H9 (cell line): ENCODE measurements at regions not wholly inside any gene's neighbourhood (a gene's known extent, or its start where the extent isn't known, plus 50 kb on each side); places are given as distances from the start of the nearest gene placed in this dataset.

Experiments
- DNase-seq: peaks from one replicate; pipeline ENCODE4 v3.0.0-alpha.2; 2017
- H2AFZ ChIP-seq: one replicate; pipeline ENCODE4 v1.6.1; 2013; ENCODE audit warnings: mild to moderate bottlenecking, low read length, control low read depth, moderate library complexity
- H2AK5ac ChIP-seq: 2 replicates; pipeline ENCODE4 v1.6.1; 2013; ENCODE audit warnings: low read length, control low read depth, mixed read lengths; ENCODE audit not compliant: insufficient read length
- H2BK120ac ChIP-seq: one replicate; pipeline ENCODE4 v1.6.1; 2013; ENCODE audit warnings: low read depth, mild to moderate bottlenecking, low read length, control low read depth, inconsistent platforms; ENCODE audit not compliant: poor library complexity, severe bottlenecking
- H2BK12ac ChIP-seq: 2 replicates; pipeline ENCODE4 v1.6.1; 2013; ENCODE audit warnings: low read length, control low read depth, mixed read lengths, low read depth; ENCODE audit not compliant: insufficient read length
- H2BK15ac ChIP-seq: 2 replicates; pipeline ENCODE4 v1.6.1; 2013; ENCODE audit warnings: low read depth, low read length, control low read depth
- H2BK20ac ChIP-seq: one replicate; pipeline ENCODE4 v1.6.1; 2013; ENCODE audit warnings: low read depth, mild to moderate bottlenecking, low read length, control low read depth, inconsistent platforms; ENCODE audit not compliant: poor library complexity, severe bottlenecking
- H2BK5ac ChIP-seq: 2 replicates; pipeline ENCODE4 v1.6.1; 2013; ENCODE audit warnings: low read length, control low read depth, mixed read lengths; ENCODE audit not compliant: insufficient read length
- H3K14ac ChIP-seq: 2 replicates; pipeline ENCODE4 v1.6.1; 2013; ENCODE audit warnings: low read length, control low read depth; ENCODE audit not compliant: insufficient read depth
- H3K18ac ChIP-seq: 2 replicates; pipeline ENCODE4 v1.6.1; 2013; ENCODE audit warnings: low read depth, mild to moderate bottlenecking, mixed read lengths, low read length, control low read depth; ENCODE audit not compliant: insufficient read length
- H3K23ac ChIP-seq: 2 replicates; pipeline ENCODE4 v1.6.1; 2013; ENCODE audit warnings: low read length, control low read depth, mixed read lengths, low read depth; ENCODE audit not compliant: insufficient read length
- H3K23me2 ChIP-seq: 2 replicates; pipeline ENCODE4 v1.6.1; 2013; ENCODE audit warnings: low read depth, mild to moderate bottlenecking, mixed read lengths, low read length, control low read depth; ENCODE audit not compliant: insufficient read length, poor library complexity, severe bottlenecking
- H3K27ac ChIP-seq: 2 replicates; pipeline ENCODE4 v1.5.1; 2013; ENCODE audit warnings: low read length, control low read depth, mixed read lengths, low read depth; ENCODE audit not compliant: insufficient read length
- H3K27me3 ChIP-seq: 2 replicates; pipeline ENCODE4 v1.6.1; 2013; ENCODE audit warnings: low read length, control low read depth, inconsistent platforms; ENCODE audit not compliant: insufficient read depth
- H3K4ac ChIP-seq: 2 replicates; pipeline ENCODE4 v1.6.1; 2013; ENCODE audit warnings: low read depth, mild to moderate bottlenecking, control low read depth, inconsistent platforms, low read length, moderate library complexity
- H3K4me1 ChIP-seq: 2 replicates; pipeline ENCODE4 v1.6.1; 2013; ENCODE audit warnings: low read length, control low read depth, inconsistent platforms; ENCODE audit not compliant: insufficient read depth
- H3K4me2 ChIP-seq: 2 replicates; pipeline ENCODE4 v1.6.1; 2013; ENCODE audit warnings: low read length, control low read depth, mixed read lengths; ENCODE audit not compliant: insufficient read length, insufficient read depth
- H3K56ac ChIP-seq: 2 replicates; pipeline ENCODE4 v1.6.1; 2013; ENCODE audit warnings: low read depth, mild to moderate bottlenecking, mixed read lengths, low read length, control low read depth; ENCODE audit not compliant: insufficient read length
- H3K79me1 ChIP-seq: 2 replicates; pipeline ENCODE4 v1.6.1; 2013; ENCODE audit warnings: low read depth, mild to moderate bottlenecking, moderate library complexity, low read length, control low read depth, inconsistent platforms; ENCODE audit not compliant: insufficient read depth, poor library complexity, severe bottlenecking
- H3K79me2 ChIP-seq: 2 replicates; pipeline ENCODE4 v1.6.1; 2013; ENCODE audit warnings: low read length, control low read depth, inconsistent platforms; ENCODE audit not compliant: insufficient read depth
- H3K9ac ChIP-seq: 2 replicates; pipeline ENCODE4 v1.6.1; 2013; ENCODE audit warnings: low read length, control low read depth, mixed read lengths; ENCODE audit not compliant: insufficient read length; ENCODE audit errors: extremely low read depth
- H3K9me3 ChIP-seq: one replicate; pipeline ENCODE4 v1.6.1; 2013; ENCODE audit warnings: low read depth, low read length, inconsistent platforms; ENCODE audit not compliant: control insufficient read depth
- H3T11ph ChIP-seq: one replicate; pipeline ENCODE4 v1.6.1; 2013; ENCODE audit warnings: mild to moderate bottlenecking, low read length, control low read depth, inconsistent platforms
- H4K20me1 ChIP-seq: one replicate; pipeline ENCODE4 v1.6.1; 2013; ENCODE audit not compliant: control insufficient read depth, insufficient read length, insufficient read depth
- H4K5ac ChIP-seq: 2 replicates; pipeline ENCODE4 v1.6.1; 2013; ENCODE audit warnings: low read depth, mild to moderate bottlenecking, mixed read lengths, low read length, control low read depth; ENCODE audit not compliant: insufficient read length
- H4K8ac ChIP-seq: replicated peaks from 2 replicates; pipeline ENCODE4 v1.6.1; 2013; ENCODE audit warnings: low read length, control low read depth, mixed read lengths, low read depth; ENCODE audit not compliant: insufficient read length
- H4K91ac ChIP-seq: 2 replicates; pipeline ENCODE4 v1.6.1; 2013; ENCODE audit warnings: low read depth, mild to moderate bottlenecking, moderate library complexity, mixed read lengths, low read length, control low read depth; ENCODE audit not compliant: insufficient read length
- H3K27ac Mint-ChIP-seq, 3 experiments: 2 replicates in 2 of 3; 3 replicates in 1 of 3; pipeline ENCODE4 v1.8.0; 2020 to 2021; ENCODE audit warnings: mixed read lengths in 3 of 3, mild to moderate bottlenecking in 1 of 3, moderate library complexity in 1 of 3
- H3K27me3 Mint-ChIP-seq: 2 replicates; pipeline ENCODE4 v1.8.0; 2021; ENCODE audit warnings: low read depth, mild to moderate bottlenecking, moderate library complexity, mixed read lengths
- H3K36me3 Mint-ChIP-seq, 3 experiments: 2 replicates in 2 of 3; 3 replicates in 1 of 3; pipeline ENCODE4 v1.8.0; 2020 to 2021; ENCODE audit warnings: low read depth in 3 of 3, mixed read lengths in 3 of 3; ENCODE audit not compliant: insufficient read depth in 1 of 3
- H3K4me1 Mint-ChIP-seq, 2 experiments: 2 replicates each; pipeline ENCODE4 v1.8.0; 2020; ENCODE audit warnings: mixed read lengths in 2 of 2
- H3K4me3 Mint-ChIP-seq, 2 experiments: 2 replicates in 1 of 2; 3 replicates in 1 of 2; pipeline ENCODE4 v1.8.0; 2020 to 2021; ENCODE audit warnings: mild to moderate bottlenecking in 2 of 2, mixed read lengths in 2 of 2, moderate library complexity in 1 of 2
- H3K9me3 Mint-ChIP-seq, 2 experiments: 2 replicates in 1 of 2; 3 replicates in 1 of 2; pipeline ENCODE4 v1.8.0; 2020; ENCODE audit warnings: mild to moderate bottlenecking in 2 of 2, mixed read lengths in 2 of 2, moderate library complexity in 1 of 2
- CTCF ChIP-seq: fragments of 200-600 bp; sonication (generic); conservative IDR thresholded peaks from 3 replicates; pipeline ENCODE4 v1.8.0; 2021; ENCODE audit warnings: antibody characterized with exemption, mild to moderate bottlenecking
- WGBS: extraction: QIAGEN DNeasy Blood & Tissue Kit; methylation state at CpG from one replicate; pipeline ENCODE4 v1.1.7; 2013; ENCODE audit warnings: missing lambda C conversion rate, low lambda C conversion rate, mixed read lengths; ENCODE audit not compliant: insufficient read length; ENCODE audit errors: extremely low coverage; 5-methylcytosine and 5-hydroxymethylcytosine counted together

GRCh38 chr12:131597333-131597732, 113.6 kb upstream of the SFSWAP start:
- Histone ChIP-seq H3K23ac (no peak overlapping the region), H3K56ac (no peak overlapping the region), H3K23me2 (no peaks in the 10 kb centered on the region), H4K8ac (no peak overlapping the region), H4K5ac (no peak overlapping the region), H4K20me1 (no peaks in the 10 kb centered on the region), H3T11ph (no peak overlapping the region), H2BK15ac (no peak overlapping the region), H2BK12ac (no peak overlapping the region), H2AK5ac (no peak overlapping the region), H3K9me3 (no peaks in the 10 kb centered on the region), H3K18ac (no peak overlapping the region), H3K79me2 (no peaks in the 10 kb centered on the region), H3K9ac (no peak overlapping the region), H2BK20ac (no peak overlapping the region), H3K4me2 (no peak overlapping the region), H3K27me3 (no peaks in the 10 kb centered on the region), H3K14ac (no peak overlapping the region), H2BK5ac (no peak overlapping the region), H2BK120ac (no peak overlapping the region), H3K4ac (no peak overlapping the region), H4K91ac (no peak overlapping the region), H3K4me1 (no peaks in the 10 kb centered on the region), H2AFZ (no peak overlapping the region), H3K79me1 (no peaks in the 10 kb centered on the region), H3K27ac (no peak overlapping the region)
- DNase-seq: no peak
- no peaks in the 10 kb centered on the region for H3K36me3 Mint-ChIP-seq
- no peak overlapping the region for H3K27ac Mint-ChIP-seq
- TF ChIP-seq CTCF: no peak
- WGBS: no CpG with 5 or more reads among the region's 7 CpGs
- H3K9me3 Mint-ChIP-seq: no peaks in the 10 kb centered on the region; a peak in 1 of 5 replicates
- no peak overlapping the region for H3K4me3 Mint-ChIP-seq
- H3K27me3 Mint-ChIP-seq: peaks cover 5% of the 10 kb centered on the region; the same call in 1 of the 2 replicates
- peaks cover 2 to 11% of the 10 kb centered on the region in 2 experiments; a peak in 3 of 4 replicates for H3K4me1 Mint-ChIP-seq
